ENCODE measurements at regions not wholly inside any gene's neighbourhood (a gene's known extent, or its start where the extent isn't known, plus 50 kb on each side); places are given as distances from the start of the nearest gene placed in this dataset.
"Not testable (repeated sequence)": the region's sequence is repeated elsewhere in the genome, so short reads cannot be mapped to it uniquely, and the experiment has no call there.

DNA sequence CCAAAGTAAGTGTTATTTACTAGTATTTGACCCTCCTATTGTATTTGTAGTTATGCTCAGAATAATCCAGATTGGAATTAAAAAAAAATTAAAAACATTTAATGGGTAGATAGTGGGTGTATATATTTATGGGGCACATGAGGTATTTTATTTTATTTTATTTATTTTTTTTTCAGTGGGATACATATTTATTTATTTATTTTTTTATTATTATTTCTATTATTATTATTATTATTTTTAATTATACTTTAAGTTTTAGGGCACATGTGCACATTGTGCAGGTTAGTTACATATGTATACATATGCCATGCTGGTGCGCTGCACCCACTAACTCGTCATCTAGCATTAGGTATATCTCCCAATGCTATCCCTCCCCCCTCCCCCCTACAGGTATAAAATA lies 1211.8 kb downstream of the OTOL1 start:
- not testable (repeated sequence) for TF ChIP-seq CTCF, POLR2A (IDR thresholded peaks at IDR 0.05)

All from tibial nerve (tissue), 3 donors.